Fibroblast of lung (primary cell): ENCODE measurements at regions not wholly inside any gene's neighbourhood (a gene's known extent, or its start where the extent isn't known, plus 50 kb on each side); places are given as distances from the start of the nearest gene placed in this dataset.

Experiments
- EZH2 ChIP-seq: IDR thresholded peaks from 2 replicates; pipeline ENCODE4 v1.5.1; 2012; ENCODE audit warnings: low read length, control low read depth, mild to moderate bottlenecking; ENCODE audit errors: missing control alignments
- TF ChIP-seq, protein P1 (sequence below), 2 donors: IDR thresholded peaks in 1 of 2; conservative IDR thresholded peaks in 1 of 2; 1 replicate in 1 of 2; 2 replicates in 1 of 2; pipeline ENCODE4 v1.5.1; 2011 to 2012; ENCODE audit warnings: low read length in 2 of 2, control low read depth in 1 of 2, inconsistent platforms in 1 of 2, low read depth in 1 of 2, mild to moderate bottlenecking in 1 of 2

DNA sequence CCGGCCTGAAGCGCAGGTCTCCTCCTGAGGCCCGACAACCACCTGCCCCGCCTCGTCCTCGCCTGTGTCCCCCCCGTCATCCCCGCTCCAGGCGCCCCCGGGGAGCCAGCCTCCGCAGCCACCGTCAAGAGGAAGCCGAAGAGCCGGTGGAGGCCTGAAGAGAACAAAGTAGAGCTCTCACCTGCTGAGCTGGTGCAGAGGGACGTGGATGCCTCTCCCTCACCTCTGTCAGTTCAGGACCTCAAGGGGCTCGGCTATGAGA is 169.9 kb downstream of the HINT1 start:
- TF ChIP-seq, protein P1, sequence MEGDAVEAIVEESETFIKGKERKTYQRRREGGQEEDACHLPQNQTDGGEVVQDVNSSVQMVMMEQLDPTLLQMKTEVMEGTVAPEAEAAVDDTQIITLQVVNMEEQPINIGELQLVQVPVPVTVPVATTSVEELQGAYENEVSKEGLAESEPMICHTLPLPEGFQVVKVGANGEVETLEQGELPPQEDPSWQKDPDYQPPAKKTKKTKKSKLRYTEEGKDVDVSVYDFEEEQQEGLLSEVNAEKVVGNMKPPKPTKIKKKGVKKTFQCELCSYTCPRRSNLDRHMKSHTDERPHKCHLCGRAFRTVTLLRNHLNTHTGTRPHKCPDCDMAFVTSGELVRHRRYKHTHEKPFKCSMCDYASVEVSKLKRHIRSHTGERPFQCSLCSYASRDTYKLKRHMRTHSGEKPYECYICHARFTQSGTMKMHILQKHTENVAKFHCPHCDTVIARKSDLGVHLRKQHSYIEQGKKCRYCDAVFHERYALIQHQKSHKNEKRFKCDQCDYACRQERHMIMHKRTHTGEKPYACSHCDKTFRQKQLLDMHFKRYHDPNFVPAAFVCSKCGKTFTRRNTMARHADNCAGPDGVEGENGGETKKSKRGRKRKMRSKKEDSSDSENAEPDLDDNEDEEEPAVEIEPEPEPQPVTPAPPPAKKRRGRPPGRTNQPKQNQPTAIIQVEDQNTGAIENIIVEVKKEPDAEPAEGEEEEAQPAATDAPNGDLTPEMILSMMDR (conservative IDR thresholded peaks at IDR 0.05 in 1 of 2, IDR thresholded peaks at IDR 0.05 in 1 of 2; ENCODE audit: low read depth in 1 of 2, low read length in 2 of 2) = no peak
- no peak for TF ChIP-seq EZH2
